GM21717 (cell line): ENCODE measurements at regions not wholly inside any gene's neighbourhood (a gene's known extent, or its start where the extent isn't known, plus 50 kb on each side); places are given as distances from the start of the nearest gene placed in this dataset.
A peak's percentile ranks its signal among the peaks of the same experiment; 100 is the strongest.

ENCODE experiments used
- ATAC-seq: cut with Tn5 transposase; IDR thresholded peaks from one replicate; pipeline ENCODE4 v1.9.1; 2021; ENCODE audit warnings: mild to moderate bottlenecking, moderate library complexity; ENCODE audit not compliant: unreplicated experiment

- ATAC-seq: peak; percentile 83
Measured at GRCh38 chr2:181374781-181375675, 82.2 kb upstream of the ITGA4 start.

- no peak for ATAC-seq
Measured at GRCh38 chr2:181376442-181376841, 80.7 kb upstream of the ITGA4 start.

- ATAC-seq: no peak
Measured at GRCh38 chr2:181376999-181377398, 80.2 kb upstream of the ITGA4 start.

GRCh38 chr2:181378491-181378890 is 78.7 kb upstream of the ITGA4 start:
- no peak for ATAC-seq

GRCh38 chr2:181380581-181380980 is 76.6 kb upstream of the ITGA4 start:
- no peak for ATAC-seq

GRCh38 chr2:181384923-181385322 is 72.3 kb upstream of the ITGA4 start:
- no peak for ATAC-seq

- ATAC-seq: no peak
Measured at GRCh38 chr2:181389524-181389923, 67.7 kb upstream of the ITGA4 start.

- ATAC-seq: peak; percentile 77
Measured at GRCh38 chr2:181393472-181393871, 63.7 kb upstream of the ITGA4 start.

- ATAC-seq: no peak
Measured at GRCh38 chr2:181394741-181395437, 62.3 kb upstream of the ITGA4 start.

GRCh38 chr2:181395851-181396250 is 61.3 kb upstream of the ITGA4 start:
- ATAC-seq: no peak

GRCh38 chr2:181396256-181397123 is 60.7 kb upstream of the ITGA4 start:
- ATAC-seq: no peak

- ATAC-seq: no peak
Measured at GRCh38 chr2:181397331-181397730, 59.9 kb upstream of the ITGA4 start.

GRCh38 chr2:181398000-181398399 is 59.2 kb upstream of the ITGA4 start:
- ATAC-seq: no peak

GRCh38 chr2:181399027-181399426 is 58.2 kb upstream of the ITGA4 start:
- ATAC-seq: no peak

GRCh38 chr2:181404472-181404871 is 52.7 kb upstream of the ITGA4 start:
- ATAC-seq: no peak

- no peak for ATAC-seq
Measured at GRCh38 chr2:181407171-181407570, 50.0 kb upstream of the ITGA4 start.
